ENCODE measurements at regions not wholly inside any gene's neighbourhood (a gene's known extent, or its start where the extent isn't known, plus 50 kb on each side); places are given as distances from the start of the nearest gene placed in this dataset.

- TF ChIP-seq CTCF (IDR thresholded peaks at IDR 0.05): no peak
- no peak for ATAC-seq
- Histone ChIP-seq H3K4me3 (no peak overlapping the region), H3K9me3 (no peaks in the 10 kb centered on the region), H3K4me1 (peaks cover 0 to 2% (median 0%) of the 10 kb centered on the region in 9 donors), H3K36me3 (no peaks in the 10 kb centered on the region), H3K27me3 (peaks cover 0 to 10% (median 0%) of the 10 kb centered on the region in 7 donors), H3K27ac (no peak overlapping the region)
- DNase-seq: no peak
- intact Hi-C loops (cut with DNase I): no loop called here
- WGBS, 2 donors: 57 to 75% methylated on average over 1 of the region's 1 CpG
Measured at GRCh38 chr3:186461141-186461540, 83.0 kb downstream of the CRYGS start.

GRCh38 chr3:186459108-186459467 is 85.1 kb downstream of the CRYGS start:
- Histone ChIP-seq H3K36me3 (no peaks in the 10 kb centered on the region), H3K4me1 (no peaks in the 10 kb centered on the region), H3K9me3 (no peaks in the 10 kb centered on the region), H3K4me3 (no peak overlapping the region), H3K27ac (no peak overlapping the region), H3K27me3 (peaks cover 0 to 10% (median 0%) of the 10 kb centered on the region in 7 donors)
- ATAC-seq: no peak
- TF ChIP-seq CTCF (IDR thresholded peaks at IDR 0.05): no peak
- DNase-seq: no peak
- intact Hi-C loops (cut with DNase I): no loop called here
- WGBS, 2 donors: 74 to 79% methylated on average over 2 of the region's 2 CpGs

GRCh38 chr3:186458306-186459107 is 85.7 kb downstream of the CRYGS start:
- Histone ChIP-seq H3K4me1 (no peaks in the 10 kb centered on the region), H3K27ac (no peak overlapping the region), H3K27me3 (peaks cover 0 to 10% (median 0%) of the 10 kb centered on the region in 7 donors), H3K9me3 (no peaks in the 10 kb centered on the region), H3K36me3 (no peaks in the 10 kb centered on the region), H3K4me3 (no peak overlapping the region)
- no peak for TF ChIP-seq CTCF (IDR thresholded peaks at IDR 0.05)
- no peak for DNase-seq
- intact Hi-C loops (cut with DNase I): no loop called here
- WGBS, 2 donors: 68 to 77% methylated on average over 6 of the region's 6 CpGs
- ATAC-seq: no peak

GRCh38 chr3:186457236-186457635 is 86.9 kb downstream of the CRYGS start:
- WGBS, 2 donors: 80 to 82% methylated on average over 5 of the region's 5 CpGs
- H3K27ac ChIP-seq: no peak overlapping the region
- no peaks in the 10 kb centered on the region for H3K4me1 ChIP-seq
- peaks cover 0 to 10% (median 0%) of the 10 kb centered on the region in 7 donors for H3K27me3 ChIP-seq
- TF ChIP-seq CTCF (IDR thresholded peaks at IDR 0.05): no peak
- intact Hi-C loops (cut with DNase I): no loop called here
- ATAC-seq (no peak), DNase-seq (no peak)
- no peaks in the 10 kb centered on the region for H3K9me3 ChIP-seq
- H3K36me3 ChIP-seq: no peaks in the 10 kb centered on the region
- no peak overlapping the region for H3K4me3 ChIP-seq

All from heart right ventricle (tissue), 16 donors.